Suprapubic skin (tissue), 4 donors: ENCODE measurements at regions not wholly inside any gene's neighbourhood (a gene's known extent, or its start where the extent isn't known, plus 50 kb on each side); places are given as distances from the start of the nearest gene placed in this dataset.

Experiments
- DNase-seq, 2 donors: peaks; one replicate each; pipeline ENCODE4 v3.0.0-alpha.2; 2019; ENCODE audit warnings: low spot score in 2 of 2
- H3K27ac ChIP-seq: fragments of 200-600 bp; sonication (generic); one replicate; pipeline ENCODE4 v1.5.1; 2019
- H3K27me3 ChIP-seq: fragments of 200-600 bp; sonication (generic); one replicate; pipeline ENCODE4 v1.5.1; 2019
- H3K36me3 ChIP-seq: fragments of 200-600 bp; sonication (generic); one replicate; pipeline ENCODE4 v1.5.1; 2019
- H3K4me1 ChIP-seq: fragments of 200-600 bp; sonication (generic); one replicate; pipeline ENCODE4 v1.5.1; 2019
- H3K4me3 ChIP-seq: fragments of 200-600 bp; sonication (generic); one replicate; pipeline ENCODE4 v1.5.1; 2019; ENCODE audit warnings: mild to moderate bottlenecking
- H3K9me3 ChIP-seq: fragments of 200-600 bp; sonication (generic); one replicate; pipeline ENCODE4 v1.5.1; 2019
- CTCF ChIP-seq, 2 donors: fragments of 200-600 bp in 1 of 2; fragments of 450-650 bp in 1 of 2; sonication (generic) in 1 of 2; IDR thresholded peaks; one replicate each; pipeline ENCODE4 v1.5.1; 2016 to 2019; ENCODE audit warnings: antibody characterized with exemption in 2 of 2, mild to moderate bottlenecking in 1 of 2, moderate library complexity in 1 of 2
- EP300 ChIP-seq: sonication (generic); formaldehyde crosslinking; IDR thresholded peaks from one replicate; pipeline ENCODE4 v1.6.1; 2017; ENCODE audit warnings: antibody characterized with exemption
- POLR2A ChIP-seq, 2 donors: fragments of 450-650 bp; IDR thresholded peaks; one replicate each; pipeline ENCODE4 v1.6.1; 2017; ENCODE audit warnings: antibody characterized with exemption in 2 of 2, mild to moderate bottlenecking in 2 of 2, moderate library complexity in 2 of 2
- POLR2AphosphoS5 ChIP-seq, 3 donors: sonication (generic); formaldehyde crosslinking; IDR thresholded peaks; one replicate each; pipeline ENCODE4 v1.6.1; 2017; ENCODE audit warnings: antibody characterized with exemption in 3 of 3
- WGBS: methylation state at CpG from one replicate; pipeline ENCODE4 v1.1.5; 2018; 5-methylcytosine and 5-hydroxymethylcytosine counted together

- 41% methylated on average over 9 of the region's 9 CpGs for WGBS
- Histone ChIP-seq H3K4me3 (no peak overlapping the region), H3K27me3 (peaks cover 18% of the 10 kb centered on the region)
Observed at GRCh38 chrX:1112321-1112720, 100.1 kb downstream of the CRLF2 start.

GRCh38 chrX:1111601-1112300 lies 100.7 kb downstream of the CRLF2 start:
- DNase-seq: peak in 1 of 2 donors; percentile 56
- TF ChIP-seq EP300 (no peak), POLR2A (IDR thresholded peaks at IDR 0.05) (no peak), CTCF (IDR thresholded peaks at IDR 0.05) (no peak), POLR2AphosphoS5 (IDR thresholded peaks at IDR 0.05) (no peak)
- Histone ChIP-seq H3K9me3 (no peaks in the 10 kb centered on the region), H3K27me3 (peaks cover 21% of the 10 kb centered on the region), H3K36me3 (no peaks in the 10 kb centered on the region), H3K4me3 (no peak overlapping the region), H3K27ac (no peak overlapping the region), H3K4me1 (no peaks in the 10 kb centered on the region)
- WGBS: 8% methylated on average over 16 of the region's 17 CpGs

More at GRCh38 chrX:1112321-1112720, 100.1 kb downstream of the CRLF2 start:
- Histone ChIP-seq H3K36me3 (no peaks in the 10 kb centered on the region), H3K4me1 (no peaks in the 10 kb centered on the region), H3K9me3 (no peaks in the 10 kb centered on the region), H3K27ac (no peak overlapping the region)
- no peak for TF ChIP-seq EP300
- TF ChIP-seq CTCF (IDR thresholded peaks at IDR 0.05): no peak
- TF ChIP-seq POLR2AphosphoS5 (IDR thresholded peaks at IDR 0.05): no peak
- no peak for TF ChIP-seq POLR2A (IDR thresholded peaks at IDR 0.05)
- DNase-seq: no peak

- H3K4me3 ChIP-seq: no peak overlapping the region
- TF ChIP-seq CTCF (IDR thresholded peaks at IDR 0.05): no peak
- no peak for TF ChIP-seq EP300
- no peak for TF ChIP-seq POLR2A (IDR thresholded peaks at IDR 0.05)
- TF ChIP-seq POLR2AphosphoS5 (IDR thresholded peaks at IDR 0.05): no peak
- H3K27ac ChIP-seq: no peak overlapping the region
- H3K36me3 ChIP-seq: no peaks in the 10 kb centered on the region
- H3K4me1 ChIP-seq: no peaks in the 10 kb centered on the region
- 93% methylated on average over 5 of the region's 5 CpGs for WGBS
- peak in 1 of 2 donors; percentile 38 for DNase-seq
- no peaks in the 10 kb centered on the region for H3K9me3 ChIP-seq
- peaks cover 23% of the 10 kb centered on the region for H3K27me3 ChIP-seq
Observed at GRCh38 chrX:1109580-1110119, 102.8 kb downstream of the CRLF2 start.

- H3K4me1 ChIP-seq: no peaks in the 10 kb centered on the region
- no peaks in the 10 kb centered on the region for H3K9me3 ChIP-seq
- H3K36me3 ChIP-seq: no peaks in the 10 kb centered on the region
- no peak overlapping the region for H3K27ac ChIP-seq
- H3K4me3 ChIP-seq: no peak overlapping the region
- TF ChIP-seq CTCF (IDR thresholded peaks at IDR 0.05) (no peak), EP300 (no peak), POLR2A (IDR thresholded peaks at IDR 0.05) (no peak), POLR2AphosphoS5 (IDR thresholded peaks at IDR 0.05) (no peak)
- peak; percentile 22 to 63 for DNase-seq
- peaks cover 21% of the 10 kb centered on the region for H3K27me3 ChIP-seq
- WGBS: 19% methylated on average over 20 of the region's 21 CpGs
Observed at GRCh38 chrX:1108501-1109445, 103.7 kb downstream of the CRLF2 start.
